Left colon (tissue), 2 donors: ENCODE measurements at regions not wholly inside any gene's neighbourhood (a gene's known extent, or its start where the extent isn't known, plus 50 kb on each side); places are given as distances from the start of the nearest gene placed in this dataset.

Source experiments
- ATAC-seq: fragments of 200-7000 bp; cut with Tn5 transposase; one replicate; pipeline ENCODE4 v1.9.1; 2020; ENCODE audit warnings: mild to moderate bottlenecking, moderate library complexity
- DNase-seq, 2 donors: peaks; one replicate each; pipeline ENCODE4 v3.0.0-alpha.2; 2020
- intact Hi-C, 2 donors: fragments of 100-400 bp; cut with DNase I in 1 of 2; cut with micrococcal nuclease in 1 of 2; formaldehyde crosslinking; loops; one replicate each; pipeline versions ENCODE4 v1.11.2 to v1.14.0; 2022; cut with DNase I, micrococcal nuclease
- donor health status: DM: no; HTN: no; CAD: no.
- donor health status: DM: yes; HTN: yes; CAD: no.

DNA sequence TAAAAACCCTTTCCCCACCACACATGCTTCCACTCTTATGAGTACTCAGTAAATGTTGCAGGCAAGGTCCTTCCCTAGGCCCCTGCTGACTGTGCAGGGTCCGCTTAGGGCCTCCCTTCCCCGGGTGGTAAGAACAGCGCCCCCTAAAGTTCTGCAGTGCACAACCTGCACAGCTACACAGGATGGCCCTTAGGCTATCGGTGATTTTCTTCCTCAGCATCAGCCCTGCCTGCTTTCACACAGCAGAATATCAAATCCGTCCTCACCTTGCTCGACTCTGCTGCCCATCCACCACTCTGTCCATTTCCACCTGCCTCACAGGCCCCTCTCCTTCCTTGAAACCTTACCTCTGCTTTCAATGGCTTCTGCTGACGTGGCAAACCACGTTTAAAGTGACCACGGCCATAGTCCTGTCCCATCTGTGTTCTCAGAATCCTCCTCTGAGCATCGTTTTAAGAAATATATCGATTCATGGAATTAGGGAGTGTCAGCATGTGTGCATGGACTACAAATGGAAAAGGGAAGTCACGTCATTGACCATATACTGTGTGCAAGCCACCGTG lies 51.4 kb upstream of the TMEM132E start:
- intact Hi-C loops = no loop called here
- no peak for DNase-seq
- ATAC-seq = no peak

DNA sequence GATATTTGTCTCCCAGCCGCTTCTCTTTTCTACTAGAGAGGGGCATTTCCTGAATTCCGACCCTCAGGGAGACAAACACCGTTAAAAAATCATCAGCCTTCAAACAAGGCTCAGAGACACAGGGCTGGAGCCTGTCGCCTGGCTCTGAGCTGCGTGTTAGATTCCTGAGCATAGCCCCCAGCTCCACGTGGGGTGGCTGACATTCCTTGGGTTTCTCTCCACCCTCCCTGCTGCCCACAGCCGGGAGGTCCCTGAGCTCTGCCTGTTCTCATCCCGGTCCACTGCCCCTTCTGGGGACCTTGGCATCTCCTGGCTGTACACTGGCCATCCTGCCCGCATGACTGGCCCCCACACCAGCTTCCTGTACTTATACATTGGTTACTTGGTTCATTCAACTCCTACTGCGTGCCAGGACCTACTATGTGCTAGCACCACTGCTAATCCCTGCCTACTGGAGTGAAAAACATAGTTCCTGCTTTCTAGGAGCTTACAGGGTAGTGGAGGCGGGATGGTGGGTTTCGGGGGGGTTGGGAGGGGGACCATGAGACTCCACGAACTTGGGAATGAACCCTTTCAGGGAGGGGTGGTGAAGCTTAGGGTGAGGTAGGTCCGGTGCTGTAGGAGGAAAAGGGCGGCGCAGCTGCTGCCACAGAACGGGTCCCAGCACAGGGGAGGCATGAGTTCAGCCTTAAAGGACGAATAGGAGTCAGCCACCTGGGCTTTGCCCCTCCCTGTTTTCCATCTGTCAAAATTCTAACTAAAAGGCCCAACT lies 52.1 kb upstream of the TMEM132E start:
- ATAC-seq (no peak), DNase-seq (no peak)
- intact Hi-C loops = no loop called here

DNA sequence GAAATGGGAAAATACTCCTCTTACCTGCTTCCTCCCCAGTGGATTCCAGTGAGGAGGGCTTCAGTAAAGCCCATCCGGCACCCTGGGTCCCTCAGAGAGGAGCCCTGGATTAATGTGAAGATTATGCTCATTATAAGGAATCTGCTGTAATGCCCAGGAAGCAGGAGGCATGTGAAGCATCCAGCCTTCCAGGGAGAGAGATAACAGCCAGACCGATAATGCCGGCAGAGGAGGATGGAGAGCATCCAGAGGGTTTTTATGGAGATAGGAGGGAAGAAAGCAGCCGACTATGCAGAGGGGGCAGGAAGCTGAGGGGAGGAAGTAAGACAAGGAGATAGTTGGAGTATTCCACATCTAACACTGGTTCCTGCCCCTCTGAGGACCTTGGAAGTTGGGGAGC lies 53.7 kb upstream of the TMEM132E start:
- intact Hi-C loops = no loop called here
- DNase-seq (no peak), ATAC-seq (no peak)

DNA sequence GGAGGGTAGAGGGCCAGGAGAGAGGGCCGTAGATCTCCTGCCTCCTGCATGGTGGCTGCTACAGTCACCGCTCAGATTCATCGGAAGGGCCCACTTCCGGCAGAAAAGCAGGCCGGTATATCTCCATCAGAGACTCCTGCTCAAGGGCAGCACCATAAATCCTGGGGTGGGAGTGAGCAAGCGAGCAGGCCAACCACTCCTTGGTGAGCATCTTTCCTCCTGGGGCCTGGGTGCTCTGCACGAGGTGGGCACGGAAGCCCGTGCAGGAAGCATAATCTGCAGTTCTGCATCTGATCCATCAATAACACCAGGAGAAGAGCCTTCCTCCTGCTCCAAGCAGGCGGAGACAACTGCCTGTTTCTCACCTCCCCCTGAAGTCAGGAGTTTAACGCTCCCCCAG lies 57.4 kb upstream of the TMEM132E start:
- DNase-seq (no peak), ATAC-seq (no peak)
- intact Hi-C loops = no loop called here

DNA sequence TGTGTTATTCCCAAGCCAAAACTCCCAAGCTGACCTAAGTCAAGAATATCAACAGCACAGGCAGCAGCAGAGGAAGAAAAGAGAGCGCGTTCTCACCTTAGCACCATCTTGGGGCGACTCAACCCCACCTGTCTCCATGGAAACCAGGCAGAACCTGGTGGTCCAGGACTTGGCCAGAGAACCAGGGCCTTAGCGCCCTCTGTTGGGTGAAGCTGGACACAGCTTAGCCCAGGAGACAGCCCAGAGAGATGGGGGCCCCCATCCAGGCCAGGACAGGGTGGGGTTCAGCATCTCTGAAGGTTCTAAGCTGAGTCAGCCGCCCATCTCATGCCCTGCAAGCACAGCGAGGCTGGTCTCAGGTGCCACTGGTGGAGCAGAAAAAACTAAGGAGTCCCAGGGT lies 60.1 kb upstream of the TMEM132E start:
- no peak for DNase-seq
- intact Hi-C loops = no loop called here
- ATAC-seq = no peak

DNA sequence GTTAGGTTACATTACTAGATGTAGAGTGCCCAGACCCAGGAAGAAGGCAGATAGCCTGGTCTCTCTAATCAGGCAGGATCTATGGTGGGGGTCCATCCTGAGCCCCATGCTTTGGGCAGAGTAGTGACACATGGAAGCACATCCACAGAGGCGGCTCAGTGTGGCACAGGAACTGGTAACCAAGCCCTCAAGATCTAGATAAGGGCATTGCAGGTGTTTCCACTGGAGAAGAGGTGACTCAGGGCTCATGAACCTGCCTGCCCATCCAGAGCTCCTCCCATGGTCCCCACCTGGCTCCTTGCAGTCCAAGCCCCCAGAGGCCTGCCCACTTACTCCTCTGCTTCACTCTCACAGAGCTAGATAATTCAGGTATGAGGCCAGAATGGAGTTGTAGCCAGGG lies 62.0 kb upstream of the TMEM132E start:
- intact Hi-C loops = no loop called here
- DNase-seq = no peak
- ATAC-seq = no peak

DNA sequence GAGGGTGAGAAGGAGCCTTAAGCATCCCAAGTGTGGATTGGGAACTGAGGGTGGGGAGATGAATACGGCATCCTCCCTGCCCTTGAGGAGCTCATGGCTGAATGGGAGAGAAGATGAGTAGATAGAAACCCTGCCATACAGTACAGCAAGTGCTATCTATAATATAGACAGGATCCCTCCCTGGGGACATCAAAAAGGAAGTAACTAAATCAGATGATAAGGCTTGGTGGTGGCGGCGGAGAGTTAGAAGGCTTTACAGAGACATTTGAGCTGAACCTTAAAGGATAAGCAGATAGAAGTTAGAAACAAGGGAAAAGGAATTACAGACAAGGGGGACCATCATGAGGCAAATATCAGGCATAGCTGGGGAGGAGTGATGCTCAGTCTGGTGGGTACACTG lies 67.5 kb upstream of the TMEM132E start:
- ATAC-seq = no peak
- no peak for DNase-seq
- intact Hi-C loops = no loop called here

DNA sequence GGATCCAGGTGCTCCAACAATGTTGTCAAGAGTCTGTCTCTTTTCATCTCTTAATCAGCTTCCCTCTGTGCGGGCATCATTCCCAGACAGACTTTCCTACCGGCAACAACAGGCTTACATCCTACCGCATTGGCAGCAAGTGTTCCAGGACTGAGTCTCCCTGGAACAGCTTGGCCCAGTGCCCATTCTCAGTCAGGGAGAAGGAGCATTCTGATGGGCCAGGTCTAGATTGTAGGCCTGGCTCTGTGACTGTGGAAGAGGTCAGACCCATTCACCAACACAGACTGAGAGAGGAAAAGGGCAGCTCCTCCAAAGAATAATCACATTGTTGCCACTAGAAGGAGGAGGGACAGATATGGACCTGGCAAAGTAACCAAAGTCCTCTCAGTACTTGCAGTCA lies 68.1 kb upstream of the TMEM132E start:
- DNase-seq = no peak
- intact Hi-C loops = no loop called here
- no peak for ATAC-seq

DNA sequence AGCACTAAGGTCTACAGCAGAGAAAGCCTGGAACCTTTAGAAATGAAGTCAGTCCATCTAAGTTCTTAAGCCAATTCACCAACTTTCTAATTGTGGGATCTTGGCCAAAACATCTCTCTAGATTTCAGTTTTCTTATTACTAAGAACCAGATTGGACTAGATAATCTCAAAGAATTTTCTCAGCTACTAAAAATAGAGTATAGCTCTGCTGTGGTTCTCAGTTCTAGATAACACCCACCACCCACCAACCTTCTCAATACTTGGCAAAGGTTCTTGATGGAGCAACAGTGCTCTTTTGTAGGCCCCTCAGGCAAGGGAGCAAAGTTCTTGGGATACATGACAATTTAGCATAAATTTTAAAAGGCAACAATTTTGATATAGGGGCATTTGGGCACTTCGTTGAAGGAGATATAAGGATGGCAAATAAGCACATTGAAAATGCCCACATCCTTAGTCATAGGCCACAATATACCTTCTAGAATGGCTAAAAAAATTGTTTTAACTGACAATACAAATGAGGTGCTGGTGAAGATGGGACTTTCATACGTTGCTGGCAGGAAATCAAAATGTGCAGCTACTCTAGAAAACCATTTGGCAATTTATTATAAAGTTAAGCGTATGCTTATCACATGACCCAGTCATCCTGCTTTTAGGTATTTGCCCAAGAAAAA lies 74.4 kb upstream of the TMEM132E start:
- ATAC-seq (no peak), DNase-seq (no peak)
- intact Hi-C loops = no loop called here

DNA sequence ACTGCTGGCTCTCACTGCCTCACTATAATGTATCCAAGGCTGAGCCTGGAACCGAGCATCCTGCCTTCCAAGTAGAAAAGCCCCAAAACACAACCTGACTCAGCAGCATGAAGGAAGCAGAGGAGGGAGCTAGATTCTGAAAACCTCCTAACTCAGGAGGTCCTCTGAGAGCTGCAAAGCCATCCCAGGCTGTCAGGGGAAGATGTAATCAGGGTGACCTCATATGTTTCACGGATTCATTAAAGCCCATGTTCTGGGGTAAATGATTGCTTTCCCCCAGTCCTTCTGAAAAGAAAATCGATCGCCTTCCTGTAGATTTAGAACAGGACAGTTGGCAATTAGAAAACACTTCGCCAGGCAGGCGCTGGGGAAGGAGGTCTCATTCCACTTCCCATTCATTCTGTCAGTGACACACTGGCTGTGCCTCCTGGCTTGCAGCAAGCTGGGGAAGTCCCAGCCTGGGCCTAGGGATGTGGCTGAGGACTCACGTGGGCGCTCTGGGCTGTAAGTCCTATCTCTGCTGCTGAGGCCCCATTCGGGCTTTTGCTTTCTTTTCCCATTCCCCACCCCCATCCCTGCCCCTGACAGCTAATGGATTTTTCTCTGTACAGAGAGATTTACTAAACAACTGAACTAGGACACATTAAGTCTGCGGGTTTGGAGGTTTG lies 75.7 kb upstream of the TMEM132E start:
- intact Hi-C loops = no loop called here
- DNase-seq = peak; percentile 16 to 36
- ATAC-seq = no peak

DNA sequence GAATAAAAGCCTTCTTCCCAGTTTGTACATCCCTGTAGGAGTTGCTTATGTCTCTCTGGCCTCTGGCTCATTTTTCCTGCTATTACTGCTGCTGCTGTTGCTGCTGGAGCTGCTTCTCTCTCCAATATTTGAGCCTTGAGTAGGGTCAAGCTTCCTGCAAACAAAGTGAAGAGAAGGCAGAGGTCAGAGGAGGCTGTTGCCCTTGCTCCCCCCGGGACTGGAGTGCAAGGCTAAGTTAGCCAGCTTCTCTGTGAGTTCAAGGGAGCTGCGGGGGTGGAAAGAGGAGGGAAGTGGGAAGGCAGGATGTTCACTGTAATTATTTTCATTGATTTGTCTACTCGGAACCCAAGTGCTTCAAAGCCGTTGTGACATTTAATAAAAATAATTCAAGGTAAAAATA lies 77.0 kb upstream of the TMEM132E start:
- no peak for ATAC-seq

DNA sequence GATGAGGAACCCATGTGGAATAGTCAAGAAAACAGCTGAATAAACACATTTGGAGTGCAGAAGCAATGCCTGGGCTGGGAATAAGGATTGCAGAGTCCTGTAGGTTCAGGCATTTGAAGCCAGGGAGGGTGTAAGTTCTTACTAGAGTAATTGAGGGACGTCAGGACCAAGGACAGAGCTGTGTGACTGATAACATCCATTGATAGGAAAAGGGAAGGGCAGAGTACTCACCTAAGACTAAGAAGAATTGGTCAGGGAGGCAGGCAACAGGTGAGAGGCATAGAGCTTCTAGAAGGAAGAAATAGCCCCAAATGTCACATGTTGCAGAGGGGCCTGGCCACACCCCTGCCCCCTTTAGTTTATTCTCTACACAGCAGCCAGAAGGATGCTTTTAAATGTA lies 79.8 kb upstream of the TMEM132E start:
- DNase-seq (no peak), ATAC-seq (no peak)
- intact Hi-C loops = no loop called here

More for the DNA sequence above, 77.0 kb upstream of the TMEM132E start:
- DNase-seq = no peak
- intact Hi-C loops = no loop called here

DNA sequence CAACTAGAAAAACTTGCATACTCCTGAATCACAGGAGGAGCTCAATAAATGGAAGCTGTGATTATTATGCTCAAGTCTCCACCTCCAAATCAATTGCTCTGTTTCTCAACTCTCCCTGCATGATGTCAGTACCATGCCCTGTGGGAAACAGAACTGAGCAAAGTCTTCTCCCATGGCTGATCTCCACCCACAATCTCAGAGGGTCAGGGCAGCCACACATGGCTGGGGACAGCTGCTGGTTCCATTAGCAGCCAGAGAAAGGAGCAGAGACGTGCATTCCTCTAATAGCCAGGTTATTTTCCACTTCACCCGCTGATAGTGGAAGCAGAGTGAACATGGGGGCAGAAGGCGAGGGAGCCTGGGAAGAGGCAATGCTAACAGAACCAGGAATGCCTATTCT lies 85.5 kb upstream of the TMEM132E start:
- no peak for DNase-seq
- intact Hi-C loops = no loop called here
- ATAC-seq = no peak

DNA sequence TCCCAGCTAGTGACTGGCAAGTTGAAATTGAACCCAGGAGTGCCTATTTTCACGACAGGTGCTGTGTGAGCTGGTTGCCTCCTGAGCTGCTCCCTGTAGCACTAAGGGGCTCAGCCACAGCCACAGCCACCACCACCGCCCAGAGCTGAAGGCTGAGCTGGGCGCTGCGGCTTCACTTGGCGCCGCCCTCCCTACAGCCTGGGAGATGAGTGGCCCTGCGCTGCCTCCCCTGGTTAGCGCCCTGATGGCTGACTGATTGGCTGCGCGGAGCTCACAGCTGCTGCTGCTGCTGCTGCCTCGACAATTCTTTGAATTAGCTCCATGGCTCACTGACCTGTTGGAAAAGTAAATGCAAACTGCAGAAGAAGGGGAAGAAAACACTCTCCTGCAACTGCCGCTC lies 91.8 kb upstream of the TMEM132E start:
- intact Hi-C loops = no loop called here
- ATAC-seq = no peak
- DNase-seq = no peak

DNA sequence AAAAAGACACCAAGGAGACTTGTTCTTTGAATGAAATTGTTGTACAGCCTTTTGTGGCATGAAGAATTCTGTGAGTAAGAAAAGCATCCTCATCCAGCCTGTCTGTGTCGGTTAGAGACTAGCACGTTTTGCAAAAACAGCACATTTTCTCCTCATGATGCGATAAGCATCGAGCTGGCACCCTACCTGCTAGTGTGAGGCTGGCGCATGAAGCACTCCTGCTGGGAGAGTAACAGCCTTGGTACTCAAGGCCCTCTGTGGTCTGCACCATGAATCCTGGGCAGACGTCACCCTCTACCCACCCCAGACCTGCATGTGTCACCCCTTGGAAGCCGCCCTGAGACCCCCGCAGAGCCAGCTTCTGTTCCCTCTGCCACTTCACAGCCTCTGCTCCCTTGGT lies 92.6 kb upstream of the TMEM132E start:
- DNase-seq = no peak
- intact Hi-C loops = no loop called here
- ATAC-seq = no peak

DNA sequence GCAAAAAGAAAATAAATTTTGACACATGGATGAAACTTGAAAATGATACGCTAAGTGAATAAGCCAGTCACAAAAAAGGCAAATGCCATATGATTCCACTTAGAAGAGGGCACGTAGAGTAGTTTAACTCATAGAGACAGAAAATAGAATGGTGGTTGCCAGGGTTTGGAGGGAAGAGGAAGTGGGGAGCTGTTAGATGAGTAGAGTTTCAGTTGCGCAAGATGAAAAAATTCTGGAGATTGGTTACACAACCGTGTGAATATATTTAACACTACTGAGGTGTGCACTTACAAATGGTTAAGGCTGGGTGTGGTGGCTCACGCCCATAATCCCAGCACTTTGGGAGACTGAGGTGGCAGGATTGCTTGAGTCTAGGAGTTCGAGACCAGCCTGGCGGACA lies 93.4 kb upstream of the TMEM132E start:
- no peak for DNase-seq
- ATAC-seq = no peak
- intact Hi-C loops = no loop called here

DNA sequence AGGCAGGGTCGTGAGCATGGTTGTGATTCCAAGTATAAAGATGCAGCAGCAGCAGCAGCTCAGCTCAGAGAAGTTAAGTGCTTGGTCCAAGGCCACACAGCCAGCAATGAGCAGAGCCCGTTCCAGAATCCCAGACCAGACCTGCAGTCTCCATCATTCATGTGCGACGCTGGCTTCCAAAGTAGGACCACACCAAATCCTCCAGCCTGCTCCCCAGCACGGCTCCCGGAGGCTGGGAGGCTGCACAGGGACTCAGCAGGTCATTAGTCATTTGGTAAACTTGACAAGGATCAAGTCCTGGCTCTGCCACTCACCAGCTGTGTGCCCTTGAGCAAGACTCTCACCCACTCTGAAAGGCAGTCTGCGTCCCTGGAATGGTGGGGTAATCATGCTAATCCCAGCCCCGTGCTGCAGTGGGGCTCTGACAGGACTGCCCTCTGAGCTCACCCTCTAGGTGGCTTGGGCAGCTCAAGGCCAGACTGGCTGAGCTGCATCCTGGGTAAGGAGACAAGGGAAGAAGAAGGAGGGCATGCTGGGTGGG lies 95.1 kb upstream of the TMEM132E start:
- intact Hi-C loops = no loop called here
- DNase-seq = no peak
- no peak for ATAC-seq

DNA sequence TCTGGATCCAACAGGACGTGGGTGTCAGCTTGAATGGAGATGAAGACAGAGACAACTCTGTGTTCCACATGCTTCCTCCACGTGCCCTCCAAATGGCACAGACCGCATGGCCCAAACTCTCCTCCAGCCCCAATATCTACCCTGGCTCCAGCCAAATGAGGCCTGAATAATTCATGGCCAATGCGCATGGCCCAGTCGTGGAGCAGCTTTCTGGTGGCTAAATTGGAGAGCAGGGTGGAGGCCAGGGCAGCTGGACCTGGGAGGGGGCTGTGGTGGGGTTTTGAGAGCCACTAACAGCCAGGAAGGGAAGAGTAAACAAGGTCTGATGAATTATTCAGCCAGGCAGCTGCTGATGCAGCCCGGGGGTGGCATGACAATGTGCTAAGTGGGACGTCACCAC lies 96.7 kb upstream of the TMEM132E start:
- ATAC-seq (no peak), DNase-seq (no peak)
- intact Hi-C loops = no loop called here

DNA sequence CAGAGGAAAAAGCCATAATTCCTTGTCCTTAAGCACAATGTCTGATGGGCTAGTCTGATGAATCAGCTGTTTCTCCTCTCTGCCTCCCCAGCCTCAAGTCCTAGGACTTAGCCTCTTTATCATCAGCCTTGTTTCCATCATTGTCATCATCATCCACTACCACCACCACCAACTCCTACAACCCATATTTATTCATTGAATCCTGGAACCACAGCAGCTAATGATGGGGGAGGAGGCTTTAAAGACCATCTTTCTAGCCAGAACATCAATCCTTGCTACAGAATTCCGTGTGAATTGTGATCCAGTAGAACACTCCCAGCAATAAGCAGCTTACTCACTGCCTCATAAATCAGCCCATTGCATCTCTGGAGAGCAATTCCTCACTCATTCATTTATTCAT lies 97.6 kb upstream of the TMEM132E start:
- intact Hi-C loops = no loop called here
- no peak for DNase-seq
- ATAC-seq = no peak

DNA sequence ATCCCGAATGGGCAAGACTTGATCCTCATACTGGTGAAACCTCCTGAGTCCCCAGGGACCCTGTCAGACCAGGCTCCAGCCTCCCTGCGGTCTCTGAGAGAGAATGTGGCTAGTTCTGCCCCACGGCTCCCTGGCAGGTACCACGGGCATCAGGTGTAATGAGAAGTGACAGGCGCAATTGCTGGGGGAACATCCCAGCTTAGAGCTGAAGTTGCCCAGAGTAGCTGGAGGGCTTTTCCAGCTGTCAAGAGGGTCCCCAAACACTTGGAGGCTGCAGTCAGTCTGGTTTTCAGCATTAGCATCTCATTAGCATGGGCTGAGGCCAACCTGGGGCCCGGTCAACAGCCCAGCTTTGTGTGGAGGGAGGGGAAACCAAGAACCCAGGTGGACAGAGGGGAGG lies 100.0 kb upstream of the TMEM132E start:
- DNase-seq = no peak
- intact Hi-C loops = no loop called here
- ATAC-seq = no peak
